SU-DHL-6 (cell line): ENCODE measurements at regions not wholly inside any gene's neighbourhood (a gene's known extent, or its start where the extent isn't known, plus 50 kb on each side); places are given as distances from the start of the nearest gene placed in this dataset.

Source experiments
- CTCF ChIP-seq: fragments of 200-600 bp; sonication (generic); IDR thresholded peaks from one replicate; pipeline ENCODE4 v1.5.1; 2017; ENCODE audit warnings: antibody characterized with exemption, mild to moderate bottlenecking, low read length, moderate library complexity; ENCODE audit not compliant: insufficient read depth, poor library complexity, severe bottlenecking
- EZH2phosphoT487 ChIP-seq: fragments of 200-600 bp; sonication (generic), shearing (Covaris generic); conservative IDR thresholded peaks from 2 replicates; pipeline ENCODE4 v1.6.1; 2018; ENCODE audit warnings: mild to moderate bottlenecking, antibody characterized with exemption, low read length, moderate library complexity, mixed read lengths

DNA sequence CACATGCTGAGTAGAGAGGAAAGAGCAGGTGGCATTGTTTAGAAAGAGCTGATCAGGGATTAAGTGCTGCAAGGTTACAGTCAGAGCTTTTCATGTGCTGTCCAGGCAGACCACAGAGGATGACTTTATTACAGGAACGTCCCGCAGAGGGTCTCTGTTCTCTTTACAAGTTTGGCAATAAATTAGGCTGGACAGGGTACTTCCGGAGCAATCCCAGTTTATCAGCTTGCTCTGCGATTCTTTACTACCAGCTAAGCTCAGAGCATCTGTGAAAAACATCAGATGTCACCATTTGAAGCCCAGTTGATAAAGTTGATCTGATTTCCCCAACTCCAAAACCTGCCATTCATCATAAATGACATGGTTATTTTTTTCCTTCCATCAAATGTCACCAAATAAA is 633.1 kb downstream of the NLGN4X start:
- no peak for TF ChIP-seq CTCF
- no peak for TF ChIP-seq EZH2phosphoT487
